Natural killer cell treated with Interleukin-12 subunit alpha and Interleukin-12 subunit beta and Interleukin-15 and Interleukin-18, amount 100 ng/mL, for 72 hours (primary cell): ENCODE measurements at regions not wholly inside any gene's neighbourhood (a gene's known extent, or its start where the extent isn't known, plus 50 kb on each side); places are given as distances from the start of the nearest gene placed in this dataset.

Source experiments
- ATAC-seq, 2 donors: fragments of 150-1000 bp; cut with Tn5 transposase in 1 of 2; sonication (Bioruptor Pico), chemical (Tn5 transposase) in 1 of 2; 2 replicates each; pipeline ENCODE4 v1.10.0; 2021
- DNase-seq: peaks from one replicate; pipeline ENCODE4 v3.0.0; 2022; ENCODE audit warnings: low spot score
- H3K27ac Mint-ChIP-seq, 2 donors: 1 replicate in 1 of 2; 2 replicates in 1 of 2; pipeline ENCODE4 v1.8.0; 2022; ENCODE audit warnings: mixed read lengths in 2 of 2, mild to moderate bottlenecking in 1 of 2, moderate library complexity in 1 of 2
- H3K27me3 Mint-ChIP-seq, 2 donors: 1 replicate in 1 of 2; 2 replicates in 1 of 2; pipeline ENCODE4 v1.8.0; 2022; ENCODE audit warnings: mixed read lengths in 2 of 2
- H3K36me3 Mint-ChIP-seq: one replicate; pipeline ENCODE4 v1.8.0; 2022; ENCODE audit warnings: mixed read lengths
- H3K4me1 Mint-ChIP-seq, 2 donors: 1 replicate in 1 of 2; 2 replicates in 1 of 2; pipeline ENCODE4 v1.8.0; 2022; ENCODE audit warnings: low read depth in 2 of 2, mixed read lengths in 2 of 2, mild to moderate bottlenecking in 1 of 2
- H3K4me3 Mint-ChIP-seq: one replicate; pipeline ENCODE4 v1.8.0; 2022; ENCODE audit warnings: mixed read lengths
- H3K9me3 Mint-ChIP-seq: 2 replicates; pipeline ENCODE4 v1.8.0; 2022; ENCODE audit warnings: mixed read lengths

DNA sequence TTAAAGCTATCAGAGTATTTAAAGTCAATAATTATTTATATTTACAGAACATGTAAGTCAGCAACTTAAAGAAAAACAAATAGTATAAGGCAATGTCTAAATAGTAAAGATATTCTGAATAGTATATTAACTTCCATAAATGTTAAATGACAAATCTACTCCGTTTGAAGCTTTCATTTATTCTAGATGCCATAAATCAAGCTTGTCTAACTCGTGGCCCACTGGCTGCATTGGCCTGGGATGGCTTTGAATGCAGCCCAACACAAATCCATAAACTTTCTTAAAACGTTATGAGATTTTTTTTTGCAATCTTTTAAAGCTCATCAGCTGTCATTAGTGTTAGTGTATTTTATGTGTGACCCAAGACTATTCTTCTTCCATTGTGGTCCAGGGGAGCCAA, 1117.1 kb upstream of the PCDH9 start:
- DNase-seq (no peak), ATAC-seq (no peak)
- H3K27me3 Mint-ChIP-seq, result no peaks in the 10 kb centered on the region
- H3K36me3 Mint-ChIP-seq, result peaks cover 9% of the 10 kb centered on the region
- no peak overlapping the region for H3K27ac Mint-ChIP-seq
- no peaks in the 10 kb centered on the region for H3K4me1 Mint-ChIP-seq
- H3K9me3 Mint-ChIP-seq, result peaks cover 24% of the 10 kb centered on the region
- no peak overlapping the region for H3K4me3 Mint-ChIP-seq

DNA sequence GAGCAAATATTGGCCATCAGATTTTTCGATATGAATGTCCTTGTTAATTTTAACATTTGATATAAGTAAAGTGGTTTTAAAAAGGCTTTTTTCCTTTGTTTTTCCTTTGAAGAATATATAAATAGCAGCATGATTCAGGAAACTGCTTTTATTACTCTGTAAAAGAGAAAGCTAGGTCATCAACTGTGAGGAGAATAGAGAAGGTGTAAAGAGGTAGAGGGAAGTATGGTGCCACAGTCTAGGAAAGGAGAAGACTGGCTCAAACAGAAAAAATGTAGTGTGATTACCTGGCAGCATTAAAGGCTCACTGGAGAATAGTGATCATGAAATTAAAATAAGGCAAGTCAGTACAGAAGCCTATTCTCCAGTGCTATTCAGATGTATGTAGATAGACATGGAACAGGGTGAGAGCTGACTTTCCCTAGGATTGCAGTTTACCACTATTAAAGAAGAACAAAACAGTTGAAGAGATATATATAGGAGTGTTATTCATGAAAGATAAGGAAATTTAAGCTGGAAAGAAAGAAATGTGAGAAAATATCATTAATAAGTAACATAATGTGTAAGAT, 1115.9 kb upstream of the PCDH9 start:
- ATAC-seq (no peak), DNase-seq (no peak)
- Mint-ChIP-seq H3K4me1 (no peaks in the 10 kb centered on the region), H3K27me3 (no peaks in the 10 kb centered on the region), H3K27ac (no peak overlapping the region), H3K36me3 (peaks cover 14% of the 10 kb centered on the region), H3K9me3 (peaks cover 25% of the 10 kb centered on the region), H3K4me3 (no peak overlapping the region)

DNA sequence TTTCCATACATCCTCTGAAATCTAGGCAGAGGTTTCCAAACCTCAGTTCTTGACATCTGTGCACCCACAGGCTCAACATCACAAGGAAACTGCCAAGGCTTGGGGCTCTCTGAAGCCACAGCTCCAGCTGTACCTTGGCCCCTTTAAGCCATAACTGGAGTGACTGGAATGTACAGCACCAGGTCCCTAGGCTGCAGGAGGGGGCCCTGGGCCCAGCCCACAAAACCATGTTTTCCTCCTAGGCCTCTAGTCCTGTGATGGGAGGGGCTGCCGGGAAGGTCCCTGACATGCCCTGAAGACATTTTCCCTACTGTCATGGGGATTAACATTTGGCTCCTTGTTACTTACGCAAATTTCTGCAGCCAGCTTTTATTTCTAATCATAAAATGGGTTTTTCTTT, 1093.0 kb upstream of the PCDH9 start:
- Mint-ChIP-seq H3K36me3 (peaks cover 13% of the 10 kb centered on the region), H3K4me3 (no peak overlapping the region), H3K9me3 (peaks cover 23% of the 10 kb centered on the region), H3K4me1 (no peaks in the 10 kb centered on the region), H3K27me3 (no peaks in the 10 kb centered on the region), H3K27ac (no peak overlapping the region)
- ATAC-seq (no peak), DNase-seq (no peak)

DNA sequence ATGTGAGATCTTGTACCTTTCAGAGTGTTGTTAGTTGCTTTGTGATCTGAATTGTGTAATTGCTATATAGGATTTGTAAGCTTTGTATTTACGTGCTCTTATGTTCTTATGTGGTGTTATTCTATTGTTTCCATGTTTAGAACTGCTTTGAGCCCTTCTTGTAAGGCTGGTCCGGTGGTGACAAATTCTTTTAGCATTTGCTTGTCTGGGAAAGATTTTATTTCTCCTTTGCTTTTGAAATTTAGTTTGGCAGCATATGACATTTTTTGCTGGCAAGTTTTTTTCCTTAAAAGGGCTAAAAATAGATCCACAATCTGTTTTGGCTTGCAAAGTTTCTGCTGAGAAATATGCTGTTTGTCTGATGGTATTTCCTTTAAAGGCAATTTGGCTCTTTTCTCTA, 1089.2 kb upstream of the PCDH9 start:
- no peak for DNase-seq
- no peak for ATAC-seq
- Mint-ChIP-seq H3K27me3 (no peaks in the 10 kb centered on the region), H3K27ac (no peak overlapping the region), H3K4me3 (no peak overlapping the region), H3K9me3 (peaks cover 28% of the 10 kb centered on the region), H3K36me3 (peaks cover 13% of the 10 kb centered on the region), H3K4me1 (no peaks in the 10 kb centered on the region)

DNA sequence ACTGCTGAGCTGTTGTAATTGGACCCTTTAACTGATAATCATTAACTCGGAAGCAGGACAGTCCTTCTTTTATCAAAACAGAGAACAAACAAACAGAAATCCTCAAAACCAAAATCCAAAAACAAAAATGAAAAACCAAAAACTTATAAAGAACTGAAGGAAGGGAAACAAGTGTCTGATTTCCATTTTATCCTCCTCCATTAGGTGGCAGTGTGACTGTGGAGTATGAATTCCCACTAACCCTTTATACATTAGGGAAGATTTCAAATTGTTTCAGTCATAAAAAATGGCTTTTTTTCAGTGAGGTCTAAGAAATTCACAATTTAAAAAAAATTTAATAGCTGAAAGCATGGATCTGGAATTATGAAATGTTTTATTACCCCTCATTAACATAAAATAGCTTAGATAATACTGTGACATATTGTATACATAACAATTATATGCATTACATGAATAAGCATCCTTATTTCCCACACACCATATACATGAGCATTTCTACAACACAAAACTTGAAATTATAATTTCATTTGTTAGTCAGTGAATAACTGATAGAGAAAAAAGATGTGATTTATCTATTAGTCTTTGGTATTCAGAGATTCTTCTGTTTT, 1074.3 kb upstream of the PCDH9 start:
- Mint-ChIP-seq H3K4me1 (no peaks in the 10 kb centered on the region), H3K4me3 (no peak overlapping the region), H3K9me3 (peaks cover 5% of the 10 kb centered on the region), H3K36me3 (no peaks in the 10 kb centered on the region), H3K27ac (no peak overlapping the region), H3K27me3 (no peaks in the 10 kb centered on the region)
- DNase-seq (no peak), ATAC-seq (no peak)

DNA sequence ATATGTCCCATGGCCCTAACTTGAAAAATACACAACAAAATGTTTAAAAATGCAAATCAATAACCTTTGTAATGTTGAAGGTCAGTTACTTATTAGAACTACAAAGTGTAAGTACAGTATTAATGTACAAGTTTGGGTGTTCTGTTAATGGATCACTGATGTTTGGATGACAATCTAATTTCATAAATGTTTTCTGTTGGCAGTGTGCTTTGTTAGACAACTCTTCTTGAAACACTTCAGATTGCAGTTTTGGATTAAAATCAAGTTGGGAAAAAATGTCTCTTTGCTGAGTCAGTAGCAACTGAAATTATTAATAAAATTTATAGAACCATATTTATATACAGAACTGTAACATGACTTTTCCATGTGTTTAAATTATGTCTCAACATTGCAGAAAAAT, 1063.5 kb upstream of the PCDH9 start:
- Mint-ChIP-seq H3K27ac (no peak overlapping the region), H3K27me3 (no peaks in the 10 kb centered on the region), H3K36me3 (no peaks in the 10 kb centered on the region), H3K4me1 (no peaks in the 10 kb centered on the region), H3K4me3 (no peak overlapping the region), H3K9me3 (no peaks in the 10 kb centered on the region)
- DNase-seq (no peak), ATAC-seq (no peak)

DNA sequence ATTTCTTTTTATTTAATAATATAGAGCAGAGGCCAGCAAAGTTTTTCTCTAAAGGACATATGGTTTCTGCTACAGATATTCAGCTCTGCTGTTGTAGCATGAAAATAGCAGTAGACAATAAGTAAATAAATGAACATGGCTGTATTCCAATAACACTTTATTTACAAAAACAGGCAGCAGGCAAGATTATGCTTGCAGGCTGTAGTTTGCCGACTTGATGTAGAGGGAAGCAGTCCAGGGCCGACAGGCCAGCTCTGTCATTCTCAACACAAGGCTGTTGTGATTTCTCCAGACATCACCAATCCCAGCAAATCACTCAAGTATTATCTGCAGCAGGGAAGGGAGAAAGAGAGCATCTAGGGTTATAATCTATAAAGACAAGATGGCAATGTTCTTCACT, 1062.5 kb upstream of the PCDH9 start:
- DNase-seq (no peak), ATAC-seq (no peak)
- no peak overlapping the region for H3K27ac Mint-ChIP-seq
- H3K9me3 Mint-ChIP-seq, result no peaks in the 10 kb centered on the region
- no peak overlapping the region for H3K4me3 Mint-ChIP-seq
- no peaks in the 10 kb centered on the region for H3K27me3 Mint-ChIP-seq
- H3K36me3 Mint-ChIP-seq, result no peaks in the 10 kb centered on the region
- no peaks in the 10 kb centered on the region for H3K4me1 Mint-ChIP-seq

DNA sequence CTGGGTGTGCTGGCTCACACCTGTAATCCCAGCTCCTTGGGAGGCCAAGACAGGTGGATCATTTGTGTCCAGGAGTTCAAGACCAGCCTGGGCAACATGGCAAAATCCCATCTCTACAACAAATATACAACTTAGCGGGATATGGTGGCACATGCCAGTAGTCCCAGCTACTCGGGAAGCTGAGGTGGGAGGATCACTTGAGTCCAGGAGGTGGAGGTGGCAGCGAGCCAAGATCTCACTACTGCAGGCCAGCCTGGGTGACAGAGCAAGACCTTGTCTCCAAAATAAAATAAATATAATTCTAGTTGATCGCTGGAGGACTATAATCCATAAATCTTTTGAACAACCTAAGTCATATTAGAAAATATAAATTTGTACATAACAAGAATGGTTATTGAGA, 1061.5 kb upstream of the PCDH9 start:
- Mint-ChIP-seq H3K4me3 (no peak overlapping the region), H3K9me3 (no peaks in the 10 kb centered on the region), H3K27me3 (no peaks in the 10 kb centered on the region), H3K4me1 (no peaks in the 10 kb centered on the region), H3K36me3 (no peaks in the 10 kb centered on the region), H3K27ac (no peak overlapping the region)
- ATAC-seq (no peak), DNase-seq (no peak)

DNA sequence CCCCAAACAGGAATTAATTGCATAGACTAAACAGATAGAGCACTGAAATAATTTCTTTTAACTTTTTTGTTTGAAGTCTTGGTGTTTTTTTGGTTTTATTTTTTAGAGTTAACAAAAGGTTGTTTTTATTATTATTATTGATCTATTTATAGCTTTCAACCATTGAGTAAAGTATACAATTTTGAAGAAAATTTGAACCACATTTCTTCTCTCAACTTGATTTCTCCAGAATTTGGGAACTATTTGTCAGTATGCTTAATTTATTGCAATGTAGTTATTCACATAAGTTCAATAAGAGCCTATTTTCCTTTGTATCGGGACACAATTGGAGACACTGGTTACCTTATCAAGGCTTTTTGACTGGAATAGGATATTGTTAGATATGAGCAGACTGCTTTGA, 1045.6 kb upstream of the PCDH9 start:
- no peaks in the 10 kb centered on the region for H3K4me1 Mint-ChIP-seq
- peaks cover 5% of the 10 kb centered on the region for H3K36me3 Mint-ChIP-seq

DNA sequence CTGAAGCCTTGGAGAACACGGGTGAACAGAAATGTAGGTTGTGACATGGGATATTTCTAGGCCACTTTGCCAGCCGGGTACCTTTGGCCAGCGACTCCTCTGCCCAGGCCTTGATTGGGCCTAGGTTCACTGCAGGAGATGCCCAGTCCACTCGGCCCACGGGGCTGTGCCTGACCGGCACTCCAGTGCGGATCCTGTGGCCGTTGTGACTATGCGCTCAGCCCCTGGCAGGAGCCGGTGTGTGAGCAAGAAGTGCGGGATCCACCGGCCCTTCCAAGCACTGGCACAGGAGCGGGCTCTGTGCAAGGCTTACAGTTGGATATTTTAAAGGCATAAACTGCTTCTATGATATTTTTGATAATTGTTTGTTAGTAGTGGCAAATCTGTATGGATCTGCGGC, 1042.5 kb upstream of the PCDH9 start:
- DNase-seq (no peak), ATAC-seq (no peak)
- peaks cover 22% of the 10 kb centered on the region for H3K9me3 Mint-ChIP-seq
- H3K27me3 Mint-ChIP-seq, result no peaks in the 10 kb centered on the region
- peaks cover 5% of the 10 kb centered on the region for H3K36me3 Mint-ChIP-seq
- H3K4me3 Mint-ChIP-seq, result no peak overlapping the region
- H3K4me1 Mint-ChIP-seq, result no peaks in the 10 kb centered on the region
- no peak overlapping the region for H3K27ac Mint-ChIP-seq

More for the DNA sequence above, 1045.6 kb upstream of the PCDH9 start:
- Mint-ChIP-seq H3K4me3 (no peak overlapping the region), H3K9me3 (peaks cover 16% of the 10 kb centered on the region), H3K27ac (no peak overlapping the region), H3K27me3 (no peaks in the 10 kb centered on the region)
- ATAC-seq (no peak), DNase-seq (no peak)

DNA sequence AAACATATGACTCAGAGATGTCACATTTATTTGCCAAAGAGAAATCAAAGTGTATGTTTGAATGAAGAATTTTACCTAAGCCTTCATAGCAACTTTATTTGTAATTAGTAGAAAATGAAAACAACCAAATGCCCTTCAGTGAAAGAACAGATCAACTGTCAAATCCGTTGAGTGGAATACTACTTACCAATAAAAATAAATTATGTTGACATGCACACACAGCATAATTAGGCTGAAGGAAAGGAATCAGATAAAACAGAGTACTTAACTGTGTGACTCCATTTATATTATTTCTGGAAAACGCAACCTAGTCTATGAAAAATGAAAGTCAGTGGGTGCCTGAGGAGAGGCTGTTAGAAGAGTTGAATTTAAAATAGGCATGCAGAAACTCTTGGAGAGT, 1034.6 kb upstream of the PCDH9 start:
- Mint-ChIP-seq H3K4me3 (no peak overlapping the region), H3K36me3 (no peaks in the 10 kb centered on the region), H3K4me1 (no peaks in the 10 kb centered on the region), H3K27ac (no peak overlapping the region), H3K9me3 (peaks cover 8% of the 10 kb centered on the region), H3K27me3 (no peaks in the 10 kb centered on the region)
- DNase-seq (no peak), ATAC-seq (no peak)

DNA sequence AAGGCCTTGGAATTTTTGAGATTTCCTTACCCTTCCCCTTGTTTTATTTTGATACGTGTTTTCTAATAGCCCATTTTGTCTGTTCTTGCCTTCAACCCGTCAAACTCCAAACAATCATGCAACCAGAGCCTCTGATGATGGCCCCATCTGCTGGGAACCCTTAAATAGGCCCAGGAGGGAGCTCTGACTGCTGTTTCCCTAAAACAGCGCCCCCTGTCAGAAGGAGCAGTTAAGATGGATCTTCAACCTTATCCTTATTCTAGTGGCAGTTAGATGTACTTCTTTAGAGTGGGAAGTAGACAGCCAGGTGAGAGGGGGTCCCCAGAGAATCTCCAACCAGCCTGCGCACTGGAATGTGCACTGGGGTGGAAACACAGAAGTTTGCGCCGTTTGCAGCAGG, 1031.0 kb upstream of the PCDH9 start:
- Mint-ChIP-seq H3K27ac (no peak overlapping the region), H3K27me3 (no peaks in the 10 kb centered on the region), H3K4me3 (no peak overlapping the region), H3K36me3 (no peaks in the 10 kb centered on the region), H3K4me1 (no peaks in the 10 kb centered on the region), H3K9me3 (peaks cover 2% of the 10 kb centered on the region)
- DNase-seq, result no peak
- no peak for ATAC-seq

DNA sequence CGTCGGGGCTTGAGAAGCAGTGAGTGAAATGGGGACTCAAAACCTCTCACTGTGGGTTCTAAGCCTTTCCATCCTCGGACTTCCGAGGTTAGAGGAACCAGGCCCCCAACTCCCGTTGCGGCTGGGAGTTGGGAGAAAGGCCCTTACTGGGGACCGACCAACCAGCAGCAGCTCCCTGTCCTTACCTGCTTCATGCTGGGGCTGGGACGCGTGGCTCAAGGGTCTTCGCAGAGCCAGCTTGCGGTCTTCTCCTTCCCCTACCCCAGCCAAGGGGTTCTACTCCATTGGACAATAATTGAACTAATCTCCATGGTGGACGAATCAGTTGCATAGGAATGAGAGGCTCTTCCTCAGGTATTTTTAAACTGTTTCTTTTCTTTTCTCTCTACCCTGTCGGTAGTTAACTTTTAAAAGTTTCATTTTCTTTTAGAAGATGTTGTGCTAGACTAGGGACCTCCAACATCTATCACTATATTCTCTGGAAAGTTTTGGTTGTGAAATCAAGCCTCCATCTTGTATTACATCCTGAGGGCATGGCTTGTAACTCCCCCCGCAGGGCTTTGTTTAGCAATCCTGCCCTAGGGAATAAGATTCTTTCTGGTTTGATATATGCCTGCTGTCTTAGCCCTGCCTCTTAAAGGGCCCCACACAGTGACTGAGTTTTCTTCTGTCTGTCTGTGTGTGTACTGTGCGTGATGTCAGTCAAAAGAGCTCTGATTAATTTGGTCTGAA, 1027.1 kb upstream of the PCDH9 start:
- ATAC-seq, result no peak
- Mint-ChIP-seq H3K27ac (no peak overlapping the region), H3K27me3 (no peaks in the 10 kb centered on the region), H3K4me3 (no peak overlapping the region), H3K9me3 (peaks cover 9% of the 10 kb centered on the region), H3K4me1 (no peaks in the 10 kb centered on the region), H3K36me3 (no peaks in the 10 kb centered on the region)
- no peak for DNase-seq

DNA sequence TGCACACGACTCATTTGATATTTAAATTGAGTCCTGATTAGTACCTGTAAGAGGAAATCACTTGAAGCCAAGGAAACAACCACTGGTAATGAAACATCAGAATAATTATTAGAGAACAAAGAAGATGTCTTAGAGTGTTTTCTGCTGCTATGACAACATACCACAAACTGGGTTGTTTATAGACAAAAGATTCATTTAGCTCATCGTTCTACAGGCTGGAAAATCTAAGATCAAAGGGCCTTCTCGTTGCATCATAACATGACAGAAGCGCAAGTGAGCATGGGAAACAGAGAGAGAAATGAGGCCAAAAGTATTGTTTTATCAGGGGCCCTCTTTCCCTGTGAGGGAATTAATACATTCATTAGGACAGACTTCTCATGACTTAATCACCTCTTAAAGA, 1024.0 kb upstream of the PCDH9 start:
- ATAC-seq (no peak), DNase-seq (no peak)
- no peaks in the 10 kb centered on the region for H3K4me1 Mint-ChIP-seq
- H3K4me3 Mint-ChIP-seq, result no peak overlapping the region
- no peaks in the 10 kb centered on the region for H3K27me3 Mint-ChIP-seq
- H3K36me3 Mint-ChIP-seq, result no peaks in the 10 kb centered on the region
- no peak overlapping the region for H3K27ac Mint-ChIP-seq
- H3K9me3 Mint-ChIP-seq, result peaks cover 6% of the 10 kb centered on the region
